CD4-positive, alpha-beta T cell treated with Interleukin-1 beta for 1 hour (primary cell): ENCODE measurements at regions not wholly inside any gene's neighbourhood (a gene's known extent, or its start where the extent isn't known, plus 50 kb on each side); places are given as distances from the start of the nearest gene placed in this dataset.
"Not testable (repeated sequence)": the region's sequence is repeated elsewhere in the genome, so short reads cannot be mapped to it uniquely, and the experiment has no call there.

ENCODE experiments used
- DNase-seq, 2 donors: peaks; one replicate each; pipeline ENCODE4 v3.0.0-alpha.2; 2020 to 2022

DNA sequence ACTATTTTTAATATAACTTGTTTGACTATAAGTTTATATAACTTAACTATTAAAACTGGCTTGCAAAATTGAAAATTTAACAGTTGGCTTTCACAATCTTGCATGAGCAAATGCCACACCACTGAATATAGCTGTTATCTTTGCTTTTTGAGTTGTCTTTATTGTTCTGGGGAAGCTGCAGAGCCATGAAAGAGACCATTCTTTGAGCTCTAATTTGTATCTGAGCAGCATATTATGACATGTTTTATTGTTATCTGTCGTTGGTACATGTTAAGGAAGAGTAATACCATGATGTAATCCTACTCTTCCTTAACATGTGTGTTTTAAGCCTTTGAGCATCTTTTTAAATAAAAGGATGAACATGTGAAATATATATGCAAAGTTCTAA, 97.1 kb upstream of the ANK2 start:
- DNase-seq, result no peak

DNA sequence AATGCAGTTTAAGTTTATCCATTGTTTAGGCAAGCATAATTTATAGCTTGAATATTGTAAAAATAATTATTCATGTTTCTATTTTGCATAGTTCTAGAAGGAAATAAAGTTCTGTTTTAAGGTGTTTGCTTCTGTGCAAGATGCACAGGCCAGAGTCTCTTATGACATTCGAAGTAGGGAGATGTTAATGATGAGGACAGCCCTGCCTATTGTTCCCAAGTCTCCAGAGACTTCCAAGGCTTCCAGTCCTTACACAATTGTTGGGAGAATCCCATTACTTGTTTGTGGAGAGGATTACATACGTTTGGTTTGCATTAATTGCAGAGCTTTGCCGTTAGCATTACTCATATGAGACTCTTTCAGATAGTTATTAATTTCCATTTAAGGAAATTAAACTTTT, 96.2 kb upstream of the ANK2 start:
- no peak for DNase-seq

GRCh38 chr4:112954286-112954685, 95.2 kb upstream of the ANK2 start:
- DNase-seq, result no peak

- no peak for DNase-seq
These were observed 93.0 kb upstream of the ANK2 start for GRCh38 chr4:112956484-112956896.

DNA sequence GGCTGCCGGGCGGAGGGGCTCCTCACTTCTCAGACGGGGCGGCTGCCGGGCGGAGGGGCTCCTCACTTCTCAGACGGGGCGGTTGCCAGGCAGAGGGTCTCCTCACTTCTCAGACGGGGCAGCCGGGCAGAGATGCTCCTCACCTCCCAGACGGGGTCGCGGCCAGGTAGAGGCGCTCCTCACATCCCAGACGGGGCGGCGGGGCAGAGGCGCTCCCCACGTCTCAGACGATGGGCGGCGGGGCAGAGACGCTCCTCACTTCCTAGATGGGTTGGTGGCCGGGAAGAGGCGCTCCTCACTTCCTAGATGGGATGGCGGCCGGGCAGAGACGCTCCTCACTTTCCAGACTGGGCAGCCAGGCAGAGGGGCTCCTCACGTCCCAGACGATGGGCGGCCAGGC, 91.7 kb upstream of the ANK2 start:
- DNase-seq, result not testable (repeated sequence)

GRCh38 chr4:112966701-112967488, 82.6 kb upstream of the ANK2 start:
- DNase-seq, result no peak

DNA sequence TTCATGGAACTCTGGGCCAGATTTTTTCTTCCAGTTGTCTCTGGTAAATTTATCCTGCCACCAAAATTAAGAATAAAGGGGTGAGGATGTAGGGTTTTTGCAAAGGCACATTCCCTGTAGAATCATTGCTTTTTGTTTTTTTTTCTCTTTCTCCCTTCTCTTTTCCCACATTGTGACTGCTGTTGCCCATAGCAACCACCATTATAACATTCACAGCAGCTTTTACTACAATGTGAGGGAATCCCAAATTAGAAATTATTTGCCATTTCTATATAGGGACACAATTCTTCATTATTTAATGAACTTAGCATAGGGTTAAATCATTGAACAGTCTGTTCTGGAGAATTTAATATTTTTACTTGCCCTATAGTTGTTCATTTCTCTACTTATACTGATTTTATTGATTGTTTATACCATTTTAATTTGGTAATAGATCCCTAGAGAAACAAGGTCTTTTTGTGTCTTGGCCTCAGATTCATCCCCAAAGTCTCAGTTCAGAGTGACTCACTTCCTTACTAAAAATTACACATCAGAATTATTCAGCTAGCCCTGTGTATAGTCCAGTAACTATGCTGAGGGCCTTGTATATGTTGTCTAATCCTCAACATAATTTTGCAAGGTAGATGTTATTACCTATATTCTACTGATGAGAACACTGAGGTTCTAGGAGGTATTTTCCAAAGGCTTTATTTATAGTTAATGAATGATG, 80.8 kb upstream of the ANK2 start:
- DNase-seq, result no peak

DNA sequence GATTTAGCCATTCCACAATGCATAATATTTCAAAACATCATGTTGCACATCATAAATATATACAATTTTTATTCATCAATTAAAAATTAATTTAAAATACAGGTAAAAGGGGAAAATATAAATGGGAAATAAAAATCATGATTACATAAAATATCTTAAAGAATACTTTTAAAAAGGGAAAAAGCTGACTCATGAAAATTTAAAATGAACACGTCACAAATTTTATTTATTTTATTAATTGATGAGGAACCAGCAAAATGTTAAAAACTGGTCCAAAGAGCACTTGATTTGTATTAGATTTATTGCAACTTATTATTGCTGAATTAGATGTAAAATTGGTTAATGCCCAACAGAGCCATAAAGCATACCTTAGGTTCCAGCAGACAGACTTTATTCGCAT, 78.5 kb upstream of the ANK2 start:
- no peak for DNase-seq

DNA sequence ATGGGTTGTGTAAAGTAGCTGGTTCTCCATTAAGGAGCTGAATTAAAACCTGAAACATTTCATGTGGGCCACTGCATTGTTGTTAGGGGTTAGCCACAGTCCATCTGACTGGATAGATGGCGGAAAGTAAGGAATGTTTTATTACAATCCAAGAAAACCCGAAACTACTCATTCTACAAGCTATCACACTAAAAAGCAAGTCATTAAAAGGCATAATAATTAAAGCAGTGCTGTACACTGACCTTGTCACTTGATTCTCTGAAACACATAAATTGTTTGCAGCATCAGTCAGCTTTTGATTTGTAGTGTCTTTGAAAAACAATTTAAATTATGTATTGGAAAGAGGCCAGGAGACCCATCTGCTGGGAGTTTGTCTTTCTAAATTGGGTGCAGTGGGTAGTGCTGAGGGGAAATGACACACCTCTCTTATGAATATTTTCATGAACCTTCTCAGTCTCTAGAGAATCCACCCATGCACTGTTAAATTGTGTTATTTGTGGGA, 75.7 kb upstream of the ANK2 start:
- DNase-seq, result no peak

DNA sequence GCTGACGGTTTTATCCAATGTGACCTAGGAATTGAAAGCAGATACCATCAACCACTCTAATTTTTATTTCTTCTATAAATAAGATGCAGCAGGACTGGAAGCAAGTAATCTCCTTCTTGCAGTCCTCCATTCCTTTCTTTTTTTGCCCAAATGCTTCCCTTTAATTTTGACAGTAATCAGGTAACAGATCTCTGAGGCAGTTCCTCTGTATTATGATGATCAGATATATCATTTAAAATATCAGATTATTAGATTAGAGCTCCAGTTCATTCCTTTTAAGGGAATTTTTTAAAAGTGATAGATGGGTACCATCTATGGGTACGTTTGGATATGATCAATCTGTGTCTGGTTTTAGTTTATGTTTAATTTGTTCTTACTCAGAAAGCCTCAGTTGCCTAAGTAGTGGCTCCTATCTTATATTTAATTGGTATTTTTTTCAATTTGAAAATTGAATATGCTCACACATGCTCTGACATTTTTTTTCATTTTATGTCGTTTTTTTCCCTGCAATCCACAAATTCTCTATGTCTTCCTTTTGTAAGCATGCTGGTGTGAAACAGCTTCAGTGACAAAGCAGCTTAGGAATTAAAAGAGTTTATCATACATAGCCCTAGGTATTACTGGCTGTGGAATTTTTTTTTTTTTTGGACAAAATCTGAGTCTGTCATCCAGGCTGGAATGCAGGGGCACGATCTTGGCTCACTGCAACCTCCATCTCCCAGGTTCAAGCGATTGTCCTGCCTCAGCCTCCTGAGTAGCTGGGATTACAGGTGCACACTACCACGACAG, 73.7 kb upstream of the ANK2 start:
- no peak for DNase-seq

DNA sequence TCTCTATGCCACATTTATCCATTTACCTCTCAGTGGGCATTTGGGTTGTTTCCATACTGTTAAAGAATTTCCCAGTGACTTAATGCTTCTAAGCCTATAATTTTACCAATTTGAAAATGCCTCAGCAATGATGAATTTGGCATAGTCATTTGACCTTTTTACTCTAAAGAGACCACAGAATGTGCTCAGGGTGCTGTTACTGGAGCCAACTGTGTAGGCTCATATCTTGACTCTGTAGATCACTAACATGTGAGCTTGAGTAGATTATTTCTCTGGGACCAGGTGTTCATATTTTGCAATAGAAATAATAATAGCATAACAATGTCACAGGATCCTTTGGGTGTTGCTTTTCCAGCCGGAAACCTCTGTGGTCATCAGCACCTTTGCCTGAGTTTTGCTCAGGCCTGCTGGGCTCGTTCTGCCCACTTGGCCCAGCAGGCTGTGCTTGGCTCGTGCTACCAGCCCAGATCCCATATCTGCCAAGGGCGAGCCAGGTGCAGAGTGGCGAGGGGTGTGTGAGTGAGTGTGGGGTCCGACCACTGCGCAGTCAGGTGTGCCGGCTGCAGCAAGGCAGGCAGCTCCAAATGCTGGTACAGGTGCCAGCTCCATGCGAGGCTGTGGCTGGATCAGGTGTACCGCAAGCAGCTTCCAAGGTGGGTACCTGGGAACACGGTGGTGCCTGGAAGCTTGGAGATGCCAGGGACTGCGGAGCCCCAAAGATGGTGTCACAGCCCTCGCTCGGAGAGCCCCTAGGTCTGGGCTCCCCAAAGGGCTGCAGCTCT, 70.6 kb upstream of the ANK2 start:
- no peak for DNase-seq

DNA sequence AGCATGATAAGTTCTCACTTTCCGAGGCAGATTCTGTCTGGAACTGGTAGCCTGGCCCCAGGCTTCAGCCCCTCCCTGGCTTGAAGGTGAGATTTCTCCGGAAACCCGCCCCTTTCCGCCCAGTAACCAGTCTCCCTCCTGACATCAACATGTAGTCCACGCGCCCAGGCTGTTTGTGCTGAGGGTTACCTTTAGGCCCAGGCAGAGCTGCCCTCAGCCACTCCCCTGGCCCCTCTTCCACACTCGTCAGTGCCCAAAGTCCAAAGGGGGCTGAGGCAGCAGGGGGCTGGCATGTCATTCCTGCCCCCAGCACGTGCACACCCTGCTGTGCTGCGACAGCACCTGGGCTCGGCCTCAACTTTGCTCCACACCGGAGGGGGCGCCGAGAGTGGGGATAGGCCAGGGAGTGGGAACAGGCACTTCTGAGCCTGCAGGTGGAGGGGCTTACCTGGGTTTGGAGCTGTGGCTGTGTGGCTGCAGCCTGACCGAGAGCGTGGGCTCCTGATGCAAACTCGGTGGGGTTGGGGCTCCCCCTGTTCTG, 69.5 kb upstream of the ANK2 start:
- DNase-seq, result no peak

DNA sequence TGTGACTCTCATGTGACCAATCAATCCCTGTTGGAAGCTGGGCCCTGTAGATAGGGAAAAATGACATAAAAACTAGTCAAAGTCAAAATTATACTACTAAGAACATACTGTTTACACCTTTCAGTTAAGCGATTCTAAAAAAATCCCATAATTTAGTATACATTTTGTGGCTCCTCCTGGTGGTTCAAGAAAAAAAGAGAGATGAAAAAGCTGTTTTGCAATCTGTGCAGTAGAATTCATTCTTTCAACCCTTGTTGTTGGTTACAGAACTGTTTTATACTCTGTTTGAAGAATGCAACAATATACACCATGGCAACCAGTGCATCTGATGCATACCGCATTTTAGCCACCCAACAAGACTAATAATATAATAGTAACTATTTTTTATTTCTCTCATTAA, 66.8 kb upstream of the ANK2 start:
- no peak for DNase-seq

- no peak for DNase-seq
These were observed 54.6 kb upstream of the ANK2 start for GRCh38 chr4:112994732-112995464.
